Retinal pigment epithelial cell (primary cell): ENCODE measurements at regions not wholly inside any gene's neighbourhood (a gene's known extent, or its start where the extent isn't known, plus 50 kb on each side); places are given as distances from the start of the nearest gene placed in this dataset.

ENCODE experiments used
- DNase-seq: peaks from one replicate; pipeline ENCODE4 v3.0.0-alpha.2; 2010; ENCODE audit warnings: low read depth
- H3K4me3 ChIP-seq: 2 replicates; pipeline ENCODE4 v1.5.1; 2011; ENCODE audit warnings: mild to moderate bottlenecking, low read length, control low read depth, moderate library complexity
- TF ChIP-seq, protein P1 (sequence below): conservative IDR thresholded peaks from 2 replicates; pipeline ENCODE4 v1.5.1; 2011; ENCODE audit warnings: low read depth, low read length, control low read depth, inconsistent platforms

DNA sequence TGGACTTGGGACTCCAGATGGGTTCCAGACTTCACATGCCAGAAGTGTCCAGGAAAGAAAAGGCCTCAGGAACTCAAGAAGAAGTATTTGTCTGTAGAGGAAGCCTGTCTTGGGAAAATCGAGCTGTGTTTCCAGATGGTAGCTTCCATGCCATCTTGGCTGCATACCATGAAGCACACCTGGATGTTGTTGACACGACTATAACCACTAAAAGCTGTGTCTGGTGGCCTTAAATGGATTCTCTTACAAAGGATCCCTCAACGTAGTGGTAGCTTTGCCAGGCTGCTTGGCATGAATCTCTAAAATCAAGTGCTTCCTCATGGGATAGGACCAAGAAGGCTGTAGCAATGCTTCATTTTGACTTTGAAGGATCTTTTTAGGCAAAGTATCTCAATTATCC lies 313.4 kb upstream of the BOD1L1 start:
- no peak overlapping the region for H3K4me3 ChIP-seq
- TF ChIP-seq, protein P1, sequence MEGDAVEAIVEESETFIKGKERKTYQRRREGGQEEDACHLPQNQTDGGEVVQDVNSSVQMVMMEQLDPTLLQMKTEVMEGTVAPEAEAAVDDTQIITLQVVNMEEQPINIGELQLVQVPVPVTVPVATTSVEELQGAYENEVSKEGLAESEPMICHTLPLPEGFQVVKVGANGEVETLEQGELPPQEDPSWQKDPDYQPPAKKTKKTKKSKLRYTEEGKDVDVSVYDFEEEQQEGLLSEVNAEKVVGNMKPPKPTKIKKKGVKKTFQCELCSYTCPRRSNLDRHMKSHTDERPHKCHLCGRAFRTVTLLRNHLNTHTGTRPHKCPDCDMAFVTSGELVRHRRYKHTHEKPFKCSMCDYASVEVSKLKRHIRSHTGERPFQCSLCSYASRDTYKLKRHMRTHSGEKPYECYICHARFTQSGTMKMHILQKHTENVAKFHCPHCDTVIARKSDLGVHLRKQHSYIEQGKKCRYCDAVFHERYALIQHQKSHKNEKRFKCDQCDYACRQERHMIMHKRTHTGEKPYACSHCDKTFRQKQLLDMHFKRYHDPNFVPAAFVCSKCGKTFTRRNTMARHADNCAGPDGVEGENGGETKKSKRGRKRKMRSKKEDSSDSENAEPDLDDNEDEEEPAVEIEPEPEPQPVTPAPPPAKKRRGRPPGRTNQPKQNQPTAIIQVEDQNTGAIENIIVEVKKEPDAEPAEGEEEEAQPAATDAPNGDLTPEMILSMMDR: no peak
- DNase-seq: no peak

DNA sequence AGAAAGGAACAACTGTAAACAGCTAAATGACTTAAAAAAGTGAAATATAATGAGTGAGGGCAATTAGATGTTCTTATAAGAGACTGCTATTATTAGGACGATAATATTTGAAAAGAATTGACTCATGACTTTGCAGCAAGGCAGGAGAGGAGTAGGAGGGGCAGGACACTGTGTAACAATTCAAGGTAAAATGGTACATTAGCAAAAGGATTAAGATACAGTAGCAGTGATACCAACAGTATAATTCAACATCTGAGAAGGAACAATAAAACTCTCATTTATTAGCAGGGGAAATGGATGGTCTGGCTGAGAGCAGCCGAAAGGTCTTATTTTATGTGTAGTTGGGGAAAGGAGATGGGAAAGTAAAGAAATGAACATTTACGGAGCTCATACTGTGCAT lies 315.5 kb upstream of the BOD1L1 start:
- TF ChIP-seq, protein P1: no peak
- no peak overlapping the region for H3K4me3 ChIP-seq
- no peak for DNase-seq

DNA sequence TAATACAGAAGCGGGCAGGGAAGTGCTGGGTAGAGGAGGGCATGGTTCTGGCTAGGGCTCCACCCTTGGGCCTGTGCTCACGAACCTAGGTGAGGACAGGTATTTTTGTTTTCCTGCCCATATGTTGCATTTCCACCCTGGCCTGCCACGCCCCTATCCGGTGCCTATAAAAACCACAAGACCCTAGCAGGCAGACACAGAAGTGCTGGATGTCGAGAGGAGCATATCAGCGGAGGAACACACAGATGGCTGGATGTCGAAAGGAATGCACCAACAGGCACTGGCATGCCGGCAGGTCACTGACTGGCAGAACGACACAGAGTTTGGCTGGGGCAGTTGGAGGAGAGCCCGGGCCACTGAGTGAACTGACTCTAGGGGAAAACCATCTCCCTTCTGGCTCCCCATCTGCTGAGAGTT lies 316.6 kb upstream of the BOD1L1 start:
- DNase-seq: no peak
- H3K4me3 ChIP-seq: no peak overlapping the region
- TF ChIP-seq, protein P1: no peak

DNA sequence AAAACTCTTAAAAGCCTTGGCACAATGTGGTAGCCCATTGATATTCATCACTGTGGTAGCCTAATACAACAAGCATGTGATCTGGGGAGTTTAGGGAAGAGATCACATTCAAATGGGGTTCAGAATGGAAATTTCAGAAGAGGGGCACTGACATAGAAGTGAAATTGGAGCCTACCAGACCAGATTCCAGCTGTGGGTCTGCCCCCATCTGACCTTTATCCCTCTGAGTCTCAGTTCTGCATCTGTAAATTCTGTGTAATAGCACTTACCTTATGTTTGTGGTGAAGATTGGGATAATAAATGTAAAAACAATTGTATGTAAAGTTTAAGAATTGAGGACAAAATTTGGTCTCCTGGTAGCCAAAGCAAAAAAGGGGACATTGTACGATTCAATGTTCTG lies 320.4 kb upstream of the BOD1L1 start:
- TF ChIP-seq, protein P1: no peak
- no peak for DNase-seq
- no peak overlapping the region for H3K4me3 ChIP-seq

DNA sequence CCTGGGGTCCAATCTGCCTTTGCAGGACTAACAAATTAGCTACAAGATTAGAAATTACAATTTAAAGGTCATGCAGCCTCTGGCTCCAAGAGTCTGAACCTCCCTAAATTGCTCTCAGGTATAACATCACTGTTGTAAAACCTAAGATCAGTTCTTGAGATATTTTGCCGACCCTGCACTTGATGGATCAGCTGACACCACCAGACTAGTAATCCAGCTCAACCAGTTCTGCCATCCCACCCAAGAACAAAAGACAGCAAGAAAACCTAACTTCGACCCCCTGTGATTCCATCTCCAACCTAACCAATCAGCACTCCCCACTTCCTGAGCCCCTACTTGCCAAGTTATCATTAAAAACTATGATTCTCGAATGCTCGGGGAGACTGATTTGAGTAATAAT lies 323.0 kb upstream of the BOD1L1 start:
- no peak for DNase-seq
- TF ChIP-seq, protein P1: no peak
- no peak overlapping the region for H3K4me3 ChIP-seq

DNA sequence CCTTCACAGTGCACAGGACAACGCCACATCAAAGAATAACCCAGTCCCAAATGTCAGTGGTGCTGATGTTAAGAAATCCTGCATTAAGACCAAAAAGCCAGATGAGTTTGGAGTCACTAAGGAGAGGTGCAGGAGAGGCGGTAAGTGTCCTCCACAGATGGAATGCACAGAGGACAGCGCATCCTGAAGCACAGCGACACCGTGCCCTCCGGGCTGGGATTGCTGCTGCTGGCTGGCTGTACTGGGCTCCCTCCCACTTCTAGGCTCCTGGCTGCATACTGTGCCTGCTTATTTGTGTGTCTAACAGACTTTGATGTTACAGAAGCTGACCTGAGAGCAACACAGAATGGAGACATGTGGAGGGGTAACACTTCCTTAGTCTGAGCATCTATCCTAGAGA lies 325.6 kb upstream of the BOD1L1 start:
- no peak overlapping the region for H3K4me3 ChIP-seq
- no peak for DNase-seq
- TF ChIP-seq, protein P1: no peak

DNA sequence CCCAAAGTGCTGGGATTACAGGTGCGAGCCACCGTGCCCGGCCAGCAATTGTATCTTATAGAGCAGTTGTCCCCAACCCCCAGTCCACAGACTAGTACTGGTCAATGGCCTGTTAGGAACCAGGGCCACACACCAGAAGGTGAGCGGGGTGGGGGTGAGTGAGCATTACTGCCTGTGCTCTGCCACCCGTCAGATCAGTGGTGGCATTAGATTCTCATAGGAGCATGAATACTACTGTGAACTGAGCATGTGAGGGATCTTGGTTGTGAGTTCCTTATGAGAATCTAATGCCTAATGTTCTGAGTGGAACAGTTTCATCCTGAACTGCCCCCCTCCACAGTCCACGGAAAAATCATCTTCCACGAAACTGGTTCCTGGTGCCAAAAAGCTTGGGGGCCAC lies 328.0 kb upstream of the BOD1L1 start:
- no peak overlapping the region for H3K4me3 ChIP-seq
- TF ChIP-seq, protein P1: no peak
- no peak for DNase-seq
